GM21528 (cell line): ENCODE measurements at regions not wholly inside any gene's neighbourhood (a gene's known extent, or its start where the extent isn't known, plus 50 kb on each side); places are given as distances from the start of the nearest gene placed in this dataset.

Source experiments
- ATAC-seq: cut with Tn5 transposase; IDR thresholded peaks from one replicate; pipeline ENCODE4 v1.9.1; 2021; ENCODE audit warnings: mild to moderate bottlenecking, moderate library complexity; ENCODE audit not compliant: unreplicated experiment, low FRiP score

- ATAC-seq: no peak
These were observed 58.5 kb downstream of the MAIP1 start for GRCh38 chr2:200013906-200014305.

GRCh38 chr2:200021449-200022114 is 66.2 kb downstream of the MAIP1 start:
- ATAC-seq: peak; percentile 74

GRCh38 chr2:200022511-200022910 is 67.1 kb downstream of the MAIP1 start:
- no peak for ATAC-seq

- no peak for ATAC-seq
These were observed 68.2 kb downstream of the MAIP1 start for GRCh38 chr2:200023570-200023969.

- ATAC-seq: no peak
These were observed 70.3 kb downstream of the MAIP1 start for GRCh38 chr2:200025717-200026116.

- no peak for ATAC-seq
These were observed 71.2 kb downstream of the MAIP1 start for GRCh38 chr2:200026332-200027230.

- no peak for ATAC-seq
These were observed 73.6 kb downstream of the MAIP1 start for GRCh38 chr2:200028998-200029397.

GRCh38 chr2:200032895-200033294 is 77.5 kb downstream of the MAIP1 start:
- ATAC-seq: no peak

- ATAC-seq: no peak
These were observed 78.5 kb downstream of the MAIP1 start for GRCh38 chr2:200033929-200034328.

GRCh38 chr2:200034816-200035215 is 79.4 kb downstream of the MAIP1 start:
- ATAC-seq: no peak

GRCh38 chr2:200039724-200040650 is 84.6 kb downstream of the MAIP1 start:
- no peak for ATAC-seq

- ATAC-seq: no peak
These were observed 85.4 kb downstream of the MAIP1 start for GRCh38 chr2:200040831-200041230.

GRCh38 chr2:200041639-200042038 is 86.3 kb downstream of the MAIP1 start:
- ATAC-seq: no peak

- ATAC-seq: no peak
These were observed 86.8 kb downstream of the MAIP1 start for GRCh38 chr2:200042102-200042735.

- ATAC-seq: no peak
These were observed 87.6 kb downstream of the MAIP1 start for GRCh38 chr2:200042944-200043343.

- no peak for ATAC-seq
These were observed 89.1 kb downstream of the MAIP1 start for GRCh38 chr2:200044453-200044852.

GRCh38 chr2:200048421-200048820 is 93.0 kb downstream of the MAIP1 start:
- no peak for ATAC-seq

- no peak for ATAC-seq
These were observed 93.7 kb downstream of the MAIP1 start for GRCh38 chr2:200049086-200049485.

GRCh38 chr2:200050921-200051610 is 95.7 kb downstream of the MAIP1 start:
- no peak for ATAC-seq

- no peak for ATAC-seq
These were observed 96.2 kb downstream of the MAIP1 start for GRCh38 chr2:200051611-200051945.
